ENCODE measurements at regions not wholly inside any gene's neighbourhood (a gene's known extent, or its start where the extent isn't known, plus 50 kb on each side); places are given as distances from the start of the nearest gene placed in this dataset.

GRCh38 chr14:54133896-54134295 lies 177.3 kb upstream of the BMP4 start:
- no peak for DNase-seq

- DNase-seq, result no peak
Observed at GRCh38 chr14:54135804-54136280, 179.2 kb upstream of the BMP4 start.

GRCh38 chr14:54136894-54137613 lies 180.4 kb upstream of the BMP4 start:
- DNase-seq, result no peak

GRCh38 chr14:54137614-54137961 lies 181.0 kb upstream of the BMP4 start:
- DNase-seq, result no peak

- DNase-seq, result no peak
Observed at GRCh38 chr14:54138024-54138353, 181.4 kb upstream of the BMP4 start.

- no peak for DNase-seq
Observed at GRCh38 chr14:54138354-54139038, 181.9 kb upstream of the BMP4 start.

GRCh38 chr14:54140551-54140950 lies 183.9 kb upstream of the BMP4 start:
- no peak for DNase-seq

GRCh38 chr14:54146601-54147000 lies 190.0 kb upstream of the BMP4 start:
- no peak for DNase-seq

- DNase-seq, result no peak
Observed at GRCh38 chr14:54147282-54147681, 190.7 kb upstream of the BMP4 start.

- DNase-seq, result no peak
Observed at GRCh38 chr14:54147758-54148157, 191.1 kb upstream of the BMP4 start.

GRCh38 chr14:54148251-54148650 lies 191.6 kb upstream of the BMP4 start:
- no peak for DNase-seq

- DNase-seq, result no peak
Observed at GRCh38 chr14:54152351-54152750, 195.7 kb upstream of the BMP4 start.

- DNase-seq, result no peak
Observed at GRCh38 chr14:54166049-54166950, 209.7 kb upstream of the BMP4 start.

- no peak for DNase-seq
Observed at GRCh38 chr14:54168489-54168888, 211.9 kb upstream of the BMP4 start.

- peak; percentile 30 for DNase-seq
Observed at GRCh38 chr14:54169254-54169924, 212.8 kb upstream of the BMP4 start.

GRCh38 chr14:54170301-54170700 lies 213.7 kb upstream of the BMP4 start:
- no peak for DNase-seq

- DNase-seq, result no peak
Observed at GRCh38 chr14:54172114-54172513, 215.5 kb upstream of the BMP4 start.

- no peak for DNase-seq
Observed at GRCh38 chr14:54172562-54172961, 215.9 kb upstream of the BMP4 start.

- DNase-seq, result no peak
Observed at GRCh38 chr14:54173802-54174201, 217.2 kb upstream of the BMP4 start.

GRCh38 chr14:54174457-54174856 lies 217.8 kb upstream of the BMP4 start:
- no peak for DNase-seq

GRCh38 chr14:54175298-54175942 lies 218.8 kb upstream of the BMP4 start:
- peak; percentile 35 for DNase-seq

GRCh38 chr14:54177019-54177418 lies 219.8 kb upstream of the CDKN3 start:
- no peak for DNase-seq

All from NCI-H524 treated with DMSO at 0.1 percent for 48 hours (cell line).